Limb (tissue), 2 donors: ENCODE measurements at regions not wholly inside any gene's neighbourhood (a gene's known extent, or its start where the extent isn't known, plus 50 kb on each side); places are given as distances from the start of the nearest gene placed in this dataset.
"Not testable (repeated sequence)": the region's sequence is repeated elsewhere in the genome, so short reads cannot be mapped to it uniquely, and the experiment has no call there.

Experiments
- DNase-seq, 2 donors: peaks; one replicate each; pipeline ENCODE4 v3.0.0-alpha.2; 2016; ENCODE audit errors: extremely low spot score in 2 of 2

GRCh38 chr16:49003022-49003421, 278.6 kb downstream of the CBLN1 start:
- DNase-seq, result no peak

GRCh38 chr16:49000594-49000993, 281.0 kb downstream of the CBLN1 start:
- no peak for DNase-seq

GRCh38 chr16:48999508-48999907, 282.1 kb downstream of the CBLN1 start:
- no peak for DNase-seq

- no peak for DNase-seq
These were observed 282.6 kb downstream of the CBLN1 start for GRCh38 chr16:48999044-48999443.

GRCh38 chr16:48997946-48998345, 283.7 kb downstream of the CBLN1 start:
- no peak for DNase-seq

- DNase-seq, result no peak
These were observed 284.5 kb downstream of the CBLN1 start for GRCh38 chr16:48997081-48997615.

GRCh38 chr16:48978501-48978900, 303.1 kb downstream of the CBLN1 start:
- no peak for DNase-seq

- DNase-seq, result no peak
These were observed 309.4 kb downstream of the CBLN1 start for GRCh38 chr16:48972236-48972635.

- no peak for DNase-seq
These were observed 310.0 kb downstream of the CBLN1 start for GRCh38 chr16:48971571-48972077.

GRCh38 chr16:48970216-48970615, 311.4 kb downstream of the CBLN1 start:
- no peak for DNase-seq

- DNase-seq, result no peak
These were observed 312.0 kb downstream of the CBLN1 start for GRCh38 chr16:48969611-48970010.

- no peak for DNase-seq
These were observed 316.3 kb downstream of the CBLN1 start for GRCh38 chr16:48965386-48965785.

- DNase-seq, result no peak
These were observed 317.6 kb downstream of the CBLN1 start for GRCh38 chr16:48963901-48964615.

GRCh38 chr16:48963306-48963705, 318.3 kb downstream of the CBLN1 start:
- DNase-seq, result no peak

- no peak for DNase-seq
These were observed 320.1 kb downstream of the CBLN1 start for GRCh38 chr16:48961546-48961945.

- no peak for DNase-seq
These were observed 320.8 kb downstream of the CBLN1 start for GRCh38 chr16:48960830-48961229.

- DNase-seq, result no peak
These were observed 321.9 kb downstream of the CBLN1 start for GRCh38 chr16:48959747-48960146.

GRCh38 chr16:48959204-48959603, 322.4 kb downstream of the CBLN1 start:
- DNase-seq, result no peak

- no peak for DNase-seq
These were observed 323.0 kb downstream of the CBLN1 start for GRCh38 chr16:48958681-48959080.

- DNase-seq, result no peak
These were observed 325.0 kb downstream of the CBLN1 start for GRCh38 chr16:48956620-48957019.

- DNase-seq, result no peak
These were observed 325.8 kb downstream of the CBLN1 start for GRCh38 chr16:48955837-48956236.

- not testable (repeated sequence) for DNase-seq
These were observed 330.0 kb downstream of the CBLN1 start for GRCh38 chr16:48951621-48952125.

GRCh38 chr16:48950184-48950583, 331.5 kb downstream of the CBLN1 start:
- DNase-seq, result no peak
